ENCODE measurements at regions not wholly inside any gene's neighbourhood (a gene's known extent, or its start where the extent isn't known, plus 50 kb on each side); places are given as distances from the start of the nearest gene placed in this dataset.

GRCh38 chr15:98592136-98592535 lies 56.2 kb upstream of the IGF1R start:
- H3K4me3 ChIP-seq (ENCODE audit: low read depth, low read length), result no peak overlapping the region
- TF ChIP-seq, protein P1, sequence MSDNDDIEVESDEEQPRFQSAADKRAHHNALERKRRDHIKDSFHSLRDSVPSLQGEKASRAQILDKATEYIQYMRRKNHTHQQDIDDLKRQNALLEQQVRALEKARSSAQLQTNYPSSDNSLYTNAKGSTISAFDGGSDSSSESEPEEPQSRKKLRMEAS (IDR thresholded peaks at IDR 0.05; ENCODE audit: low read depth, low read length), result no peak
- TF ChIP-seq POLR2A (IDR thresholded peaks at IDR 0.05; ENCODE audit: extremely low read depth, insufficient read length), result no peak
- no peak for TF ChIP-seq CTCF (IDR thresholded peaks at IDR 0.05; ENCODE audit: low read depth, low read length)
- no peak for TF ChIP-seq MYC (IDR thresholded peaks at IDR 0.05; ENCODE audit: low read depth, low read length)
- no peak for DNase-seq (ENCODE audit: low read depth)

GRCh38 chr15:98596131-98596530 lies 52.2 kb upstream of the IGF1R start:
- H3K4me3 ChIP-seq (ENCODE audit: low read depth, low read length), result no peak overlapping the region
- TF ChIP-seq, protein P1 (IDR thresholded peaks at IDR 0.05; ENCODE audit: low read depth, low read length), result no peak
- TF ChIP-seq MYC (IDR thresholded peaks at IDR 0.05; ENCODE audit: low read depth, low read length), result no peak
- no peak for TF ChIP-seq CTCF (IDR thresholded peaks at IDR 0.05; ENCODE audit: low read depth, low read length)
- TF ChIP-seq POLR2A (IDR thresholded peaks at IDR 0.05; ENCODE audit: extremely low read depth, insufficient read length), result no peak
- DNase-seq (ENCODE audit: low read depth), result no peak

GRCh38 chr15:98596885-98597392 lies 51.4 kb upstream of the IGF1R start:
- DNase-seq (ENCODE audit: low read depth), result no peak
- H3K4me3 ChIP-seq (ENCODE audit: low read depth, low read length), result no peak overlapping the region
- TF ChIP-seq MYC (IDR thresholded peaks at IDR 0.05; ENCODE audit: low read depth, low read length) (no peak), POLR2A (IDR thresholded peaks at IDR 0.05; ENCODE audit: extremely low read depth, insufficient read length) (no peak), CTCF (IDR thresholded peaks at IDR 0.05; ENCODE audit: low read depth, low read length) (no peak)
- TF ChIP-seq, protein P1 (IDR thresholded peaks at IDR 0.05; ENCODE audit: low read depth, low read length), result no peak

GRCh38 chr15:98597666-98598065 lies 50.7 kb upstream of the IGF1R start:
- no peak for DNase-seq (ENCODE audit: low read depth)
- H3K4me3 ChIP-seq (ENCODE audit: low read depth, low read length), result no peak overlapping the region
- TF ChIP-seq MYC (IDR thresholded peaks at IDR 0.05; ENCODE audit: low read depth, low read length) (no peak), POLR2A (IDR thresholded peaks at IDR 0.05; ENCODE audit: extremely low read depth, insufficient read length) (no peak), CTCF (IDR thresholded peaks at IDR 0.05; ENCODE audit: low read depth, low read length) (no peak)

All from NB4 (cell line).